ENCODE measurements at regions not wholly inside any gene's neighbourhood (a gene's known extent, or its start where the extent isn't known, plus 50 kb on each side); places are given as distances from the start of the nearest gene placed in this dataset.

DNA sequence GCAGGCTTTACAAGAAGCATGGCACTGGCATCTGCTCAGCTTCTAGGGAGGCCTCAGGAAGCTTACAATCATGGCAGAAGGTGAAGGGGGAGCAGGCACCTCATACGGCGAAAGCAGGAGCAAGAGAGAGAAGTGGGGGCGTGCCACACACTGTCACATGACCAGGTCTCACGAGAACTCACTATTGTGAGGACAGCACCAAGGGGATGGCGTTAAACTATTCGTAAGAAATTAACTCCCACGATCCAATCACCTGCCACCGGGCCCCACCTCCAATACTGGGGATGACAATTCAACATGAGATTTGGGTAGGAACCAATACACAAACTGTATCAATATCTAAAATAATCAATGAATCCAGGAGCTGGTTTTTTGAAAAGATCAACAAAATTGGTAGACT, 156.0 kb upstream of the DPP10 start:
- TF ChIP-seq POLR2AphosphoS5 (IDR thresholded peaks at IDR 0.05), result no peak
- TF ChIP-seq, protein P1, sequence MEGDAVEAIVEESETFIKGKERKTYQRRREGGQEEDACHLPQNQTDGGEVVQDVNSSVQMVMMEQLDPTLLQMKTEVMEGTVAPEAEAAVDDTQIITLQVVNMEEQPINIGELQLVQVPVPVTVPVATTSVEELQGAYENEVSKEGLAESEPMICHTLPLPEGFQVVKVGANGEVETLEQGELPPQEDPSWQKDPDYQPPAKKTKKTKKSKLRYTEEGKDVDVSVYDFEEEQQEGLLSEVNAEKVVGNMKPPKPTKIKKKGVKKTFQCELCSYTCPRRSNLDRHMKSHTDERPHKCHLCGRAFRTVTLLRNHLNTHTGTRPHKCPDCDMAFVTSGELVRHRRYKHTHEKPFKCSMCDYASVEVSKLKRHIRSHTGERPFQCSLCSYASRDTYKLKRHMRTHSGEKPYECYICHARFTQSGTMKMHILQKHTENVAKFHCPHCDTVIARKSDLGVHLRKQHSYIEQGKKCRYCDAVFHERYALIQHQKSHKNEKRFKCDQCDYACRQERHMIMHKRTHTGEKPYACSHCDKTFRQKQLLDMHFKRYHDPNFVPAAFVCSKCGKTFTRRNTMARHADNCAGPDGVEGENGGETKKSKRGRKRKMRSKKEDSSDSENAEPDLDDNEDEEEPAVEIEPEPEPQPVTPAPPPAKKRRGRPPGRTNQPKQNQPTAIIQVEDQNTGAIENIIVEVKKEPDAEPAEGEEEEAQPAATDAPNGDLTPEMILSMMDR (IDR thresholded peaks at IDR 0.05), result no peak
